IMR-90 (cell line): ENCODE measurements at regions not wholly inside any gene's neighbourhood (a gene's known extent, or its start where the extent isn't known, plus 50 kb on each side); places are given as distances from the start of the nearest gene placed in this dataset.

Experiments used
- ATAC-seq: fragments of 200-7000 bp; cut with Tn5 transposase; 2 replicates; pipeline ENCODE4 v1.9.1; 2020; ENCODE audit warnings: low read depth, mild to moderate bottlenecking, moderate library complexity
- BruUV-seq: library from RNA; stranded (reverse); fragments of 400-500 nt; replicated peaks from 2 replicates; lab custom pipeline; 2021; lab: Mats Ljungman, UMichigan
- CTCF ChIA-PET: fragments of 300-600 bp; formaldehyde crosslinking; extraction: SDS; loops from one replicate; lab custom pipeline; 2021; ENCODE audit warnings: antibody characterized with exemption; lab: Yijun Ruan, JAX
- POLR2A ChIA-PET: fragments of 300-600 bp; sonication (Branson Sonifier 250); formaldehyde crosslinking; loops from one replicate; lab custom pipeline; 2022; ENCODE audit warnings: antibody characterized with exemption; ENCODE audit not compliant: unreplicated experiment; lab: Charles Lee
- DNase-seq: peaks from one replicate; pipeline ENCODE4 v3.0.0; 2013
- H2AFZ ChIP-seq: replicated peaks from 2 replicates; pipeline ENCODE3; 2013; ENCODE audit warnings: low read length, mild to moderate bottlenecking; ENCODE audit not compliant: poor library complexity
- H2AK5ac ChIP-seq: 2 replicates; pipeline ENCODE4 v1.6.1; 2013; ENCODE audit warnings: low read depth, low read length, inconsistent platforms
- H2AK9ac ChIP-seq: replicated peaks from 2 replicates; pipeline ENCODE3; 2013; ENCODE audit warnings: mild to moderate bottlenecking, low read depth, low read length, moderate library complexity; ENCODE audit not compliant: poor library complexity
- H2BK120ac ChIP-seq: 2 replicates; pipeline ENCODE4 v1.6.1; 2013; ENCODE audit warnings: low read depth, low read length, inconsistent platforms
- H2BK15ac ChIP-seq: 3 replicates; pipeline ENCODE4 v1.6.1; 2013; ENCODE audit warnings: low read depth, low read length, inconsistent platforms
- H2BK20ac ChIP-seq: 2 replicates; pipeline ENCODE4 v1.6.1; 2013; ENCODE audit warnings: low read depth, mild to moderate bottlenecking, inconsistent platforms, low read length, moderate library complexity
- H2BK5ac ChIP-seq: 2 replicates; pipeline ENCODE4 v1.6.1; 2013; ENCODE audit warnings: mild to moderate bottlenecking, low read depth, low read length, inconsistent platforms; ENCODE audit not compliant: poor library complexity, severe bottlenecking
- H3K14ac ChIP-seq: replicated peaks from 2 replicates; pipeline ENCODE4 v1.6.1; 2013; ENCODE audit warnings: low read depth, low read length, inconsistent platforms
- H3K18ac ChIP-seq: 2 replicates; pipeline ENCODE4 v1.6.1; 2013; ENCODE audit warnings: low read depth, low read length, control low read depth
- H3K23ac ChIP-seq: 2 replicates; pipeline ENCODE4 v1.6.1; 2013; ENCODE audit warnings: low read depth, low read length, inconsistent platforms
- H3K27ac ChIP-seq: 2 replicates; pipeline ENCODE4 v1.5.1; 2013; ENCODE audit warnings: mild to moderate bottlenecking, control low read depth, low read length; ENCODE audit not compliant: insufficient read depth
- H3K27me3 ChIP-seq: 2 replicates; pipeline ENCODE4 v1.6.1; 2013; ENCODE audit warnings: low read length; ENCODE audit not compliant: control insufficient read depth, insufficient read depth
- H3K36me3 ChIP-seq: 2 replicates; pipeline ENCODE4 v1.6.1; 2013; ENCODE audit warnings: low read length, mixed read lengths; ENCODE audit not compliant: control insufficient read depth, insufficient read depth
- H3K4ac ChIP-seq: 2 replicates; pipeline ENCODE4 v1.6.1; 2013; ENCODE audit warnings: low read depth, low read length, inconsistent platforms
- H3K4me1 ChIP-seq: 2 replicates; pipeline ENCODE4 v1.6.1; 2013; ENCODE audit warnings: low read length, mixed read lengths; ENCODE audit not compliant: control insufficient read depth, insufficient read depth
- H3K4me2 ChIP-seq: 2 replicates; pipeline ENCODE4 v1.6.1; 2013; ENCODE audit warnings: low read depth, mild to moderate bottlenecking, control low read depth, low read length, moderate library complexity
- H3K4me3 ChIP-seq: 2 replicates; pipeline ENCODE4 v1.5.1; 2013; ENCODE audit warnings: low read depth, mild to moderate bottlenecking, control low read depth, low read length, moderate library complexity; ENCODE audit not compliant: insufficient read depth
- H3K56ac ChIP-seq: 2 replicates; pipeline ENCODE4 v1.6.1; 2013; ENCODE audit warnings: low read length, inconsistent platforms; ENCODE audit not compliant: insufficient read depth; ENCODE audit errors: extremely low read depth
- H3K79me1 ChIP-seq, 2 experiments: 2 replicates each; pipeline ENCODE4 v1.6.1; 2013; ENCODE audit warnings: low read length in 2 of 2, inconsistent platforms in 1 of 2, low read depth in 1 of 2
- H3K9ac ChIP-seq: 2 replicates; pipeline ENCODE4 v1.6.1; 2013; ENCODE audit warnings: low read depth, low read length, control low read depth
- H3K9me1 ChIP-seq: 2 replicates; pipeline ENCODE4 v1.6.1; 2013; ENCODE audit warnings: low read length, inconsistent platforms; ENCODE audit not compliant: insufficient read depth
- H3K9me3 ChIP-seq: 2 replicates; pipeline ENCODE4 v1.6.1; 2013; ENCODE audit warnings: low read length; ENCODE audit not compliant: control insufficient read depth, insufficient read depth
- H4K20me1 ChIP-seq: 2 replicates; pipeline ENCODE4 v1.6.1; 2013; ENCODE audit warnings: low read length, inconsistent platforms; ENCODE audit not compliant: insufficient read depth
- H4K5ac ChIP-seq: 2 replicates; pipeline ENCODE4 v1.6.1; 2013; ENCODE audit warnings: mild to moderate bottlenecking, low read depth, low read length, control low read depth
- H4K8ac ChIP-seq, 2 experiments: 2 replicates each; pipeline ENCODE4 v1.6.1; 2013; ENCODE audit warnings: low read depth in 2 of 2, low read length in 2 of 2, control low read depth in 1 of 2, inconsistent platforms in 1 of 2
- H4K91ac ChIP-seq: 2 replicates; pipeline ENCODE4 v1.6.1; 2013; ENCODE audit warnings: low read depth, low read length, inconsistent platforms; ENCODE audit not compliant: insufficient read depth
- BHLHE40 ChIP-seq: fragments of 150-350 bp; IDR thresholded peaks from 2 replicates; pipeline ENCODE4 v1.6.1; 2016; ENCODE audit warnings: mild to moderate bottlenecking, low read depth, low read length
- CEBPB ChIP-seq: IDR thresholded peaks from 2 replicates; pipeline ENCODE4 v1.6.1; 2012; ENCODE audit warnings: low read depth, low read length, improper control_type of control experiment
- CHD1 ChIP-seq: IDR thresholded peaks from 2 replicates; pipeline ENCODE4 v1.6.1; 2012; ENCODE audit warnings: low read depth, low read length, improper control_type of control experiment
- FOS ChIP-seq: fragments of 150-350 bp; IDR thresholded peaks from 2 replicates; pipeline ENCODE4 v1.6.1; 2016; ENCODE audit warnings: low read depth, low read length
- MAFK ChIP-seq: IDR thresholded peaks from 2 replicates; pipeline ENCODE4 v1.6.1; 2012; ENCODE audit warnings: low read depth, low read length, improper control_type of control experiment
- MAZ ChIP-seq: IDR thresholded peaks from 2 replicates; pipeline ENCODE4 v1.6.1; 2012; ENCODE audit warnings: low read depth, mild to moderate bottlenecking, low read length, improper control_type of control experiment, moderate library complexity, borderline replicate concordance
- MXI1 ChIP-seq: IDR thresholded peaks from 2 replicates; pipeline ENCODE4 v1.6.1; 2012; ENCODE audit warnings: low read depth, mild to moderate bottlenecking, low read length, moderate library complexity, borderline replicate concordance
- NFE2L2 ChIP-seq: fragments of 150-350 bp; IDR thresholded peaks from 2 replicates; pipeline ENCODE4 v1.6.1; 2016; ENCODE audit warnings: low read depth, mild to moderate bottlenecking, low read length
- POLR2A ChIP-seq: IDR thresholded peaks from 2 replicates; pipeline ENCODE4 v1.6.1; 2012; ENCODE audit warnings: mild to moderate bottlenecking, low read depth, low read length
- RAD21 ChIP-seq: IDR thresholded peaks from 2 replicates; pipeline ENCODE4 v1.6.1; 2012; ENCODE audit warnings: low read length, improper control_type of control experiment
- RCOR1 ChIP-seq: IDR thresholded peaks from 2 replicates; pipeline ENCODE4 v1.6.1; 2012; ENCODE audit warnings: mild to moderate bottlenecking, low read length, improper control_type of control experiment; ENCODE audit not compliant: insufficient replicate concordance
- RFX5 ChIP-seq: IDR thresholded peaks from 2 replicates; pipeline ENCODE4 v1.8.0; 2012; ENCODE audit warnings: low read depth, mild to moderate bottlenecking, low read length, moderate library complexity
- SMC3 ChIP-seq: fragments of 150-350 bp; IDR thresholded peaks from 2 replicates; pipeline ENCODE4 v1.6.1; 2016; ENCODE audit warnings: low read depth, mild to moderate bottlenecking, antibody characterized with exemption, low read length, moderate library complexity
- WGBS, 2 experiments: methylation state at CpG; one replicate each; pipeline versions ENCODE4 v1.1.5 to v1.1.7; 2013; ENCODE audit warnings: missing lambda C conversion rate in 2 of 2; ENCODE audit not compliant: insufficient read length in 1 of 2; ENCODE audit errors: extremely low coverage in 2 of 2; 5-methylcytosine and 5-hydroxymethylcytosine counted together
- dilution Hi-C: fragments of 300-500 bp; cut with HindIII; formaldehyde crosslinking; loops from one replicate; pipeline ENCODE4 v1.14.3; 2018; ENCODE audit warnings: low sequenced_read_pairs; ENCODE audit not compliant: unreplicated experiment
- in situ Hi-C: fragments of 300-500 bp; cut with MboI; formaldehyde crosslinking; loops from 3 replicates; pipeline ENCODE4 v1.14.3; 2019; ENCODE audit warnings: low sequenced_read_pairs, inconsistent platforms, mixed read lengths
- intact Hi-C: fragments of 100-400 bp; cut with micrococcal nuclease; formaldehyde crosslinking; loops from 2 replicates; pipeline ENCODE4 v1.10.0; 2022
- TF ChIP-seq, protein P1 (sequence below): conservative IDR thresholded peaks from 2 replicates; pipeline ENCODE4 v1.5.1; 2012; ENCODE audit warnings: mild to moderate bottlenecking, low read depth, low read length, improper control_type of control experiment
- TF ChIP-seq, protein P2 (sequence below): fragments of 150-350 bp; IDR thresholded peaks from 2 replicates; pipeline ENCODE4 v1.6.1; 2016; ENCODE audit warnings: low read depth, mild to moderate bottlenecking, low read length, moderate library complexity, borderline replicate concordance
- TF ChIP-seq, protein P3 (sequence below): fragments of 150-350 bp; IDR thresholded peaks from 2 replicates; pipeline ENCODE4 v1.6.1; 2017; ENCODE audit warnings: mild to moderate bottlenecking, antibody characterized with exemption, low read length, low read depth

DNA sequence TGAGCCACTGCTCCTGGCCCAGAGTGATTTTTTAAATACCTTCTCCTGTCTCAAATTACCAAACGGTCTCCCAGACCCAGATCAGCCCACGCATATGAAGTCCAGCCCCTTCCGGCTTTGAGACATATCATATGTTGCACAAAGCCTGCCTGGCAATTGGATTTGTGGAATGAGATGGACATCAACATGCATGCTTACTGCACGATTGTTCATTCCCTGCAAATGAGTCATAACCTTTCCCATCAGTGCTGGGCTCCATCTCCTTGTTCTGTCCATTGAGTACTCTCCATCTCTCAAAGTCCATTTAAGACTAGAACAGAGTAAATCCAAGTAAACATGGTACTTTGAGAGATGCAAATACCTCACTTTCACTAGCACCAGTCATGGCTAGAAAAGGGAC, 612.2 kb upstream of the USP24 start:
- Histone ChIP-seq H4K91ac (peak overlapping the region; percentile 99), H4K20me1 (no peaks in the 10 kb centered on the region), H2BK5ac (peak overlapping the region; percentile 97), H3K27ac (peak overlapping the region; percentile 99; the same call in 1 of the 2 replicates), H3K9me3 (no peaks in the 10 kb centered on the region), H2BK20ac (peak overlapping the region; percentile 97), H2BK120ac (peak overlapping the region; percentile 98), H2AFZ (peak overlapping the region; percentile 33), H3K4me3 (no peak overlapping the region), H3K14ac (peak overlapping the region; percentile 97), H3K4me1 (peaks cover 21% of the 10 kb centered on the region), H3K4ac (peak overlapping the region; percentile 97), H3K18ac (peak overlapping the region; percentile 99), H3K79me1 (0 out of 4 replicates have a peak, but pooled peaks cover 0 to 6% of the 10 kb centered on the region in 2 experiments), H2BK15ac (peak overlapping the region; percentile 97), H2AK5ac (peak overlapping the region; percentile 98; the same call in 1 of the 2 replicates), H3K9ac (no peak overlapping the region), H4K5ac (peak overlapping the region; percentile 98), H3K23ac (peak overlapping the region; percentile 84), H3K9me1 (peaks cover 15% of the 10 kb centered on the region), H3K56ac (peak overlapping the region; percentile 68; the same call in 1 of the 2 replicates), H3K4me2 (no peak overlapping the region), H3K36me3 (no peaks in the 10 kb centered on the region), H3K27me3 (no peaks in the 10 kb centered on the region), H4K8ac (peak overlapping the region; percentile 85 to 97), H2AK9ac (no peak overlapping the region)
- ATAC-seq: peak; percentile 90
- ChIA-PET CTCF (no interaction called here), POLR2A (no interaction called here)
- WGBS, 2 experiments: no CpG with 5 or more reads among the region's 4 CpGs
- dilution Hi-C loops (no loop called here), intact Hi-C loops (no loop called here), in situ Hi-C loops (no loop called here)
- TF ChIP-seq RFX5: no peak
- TF ChIP-seq, protein P1, sequence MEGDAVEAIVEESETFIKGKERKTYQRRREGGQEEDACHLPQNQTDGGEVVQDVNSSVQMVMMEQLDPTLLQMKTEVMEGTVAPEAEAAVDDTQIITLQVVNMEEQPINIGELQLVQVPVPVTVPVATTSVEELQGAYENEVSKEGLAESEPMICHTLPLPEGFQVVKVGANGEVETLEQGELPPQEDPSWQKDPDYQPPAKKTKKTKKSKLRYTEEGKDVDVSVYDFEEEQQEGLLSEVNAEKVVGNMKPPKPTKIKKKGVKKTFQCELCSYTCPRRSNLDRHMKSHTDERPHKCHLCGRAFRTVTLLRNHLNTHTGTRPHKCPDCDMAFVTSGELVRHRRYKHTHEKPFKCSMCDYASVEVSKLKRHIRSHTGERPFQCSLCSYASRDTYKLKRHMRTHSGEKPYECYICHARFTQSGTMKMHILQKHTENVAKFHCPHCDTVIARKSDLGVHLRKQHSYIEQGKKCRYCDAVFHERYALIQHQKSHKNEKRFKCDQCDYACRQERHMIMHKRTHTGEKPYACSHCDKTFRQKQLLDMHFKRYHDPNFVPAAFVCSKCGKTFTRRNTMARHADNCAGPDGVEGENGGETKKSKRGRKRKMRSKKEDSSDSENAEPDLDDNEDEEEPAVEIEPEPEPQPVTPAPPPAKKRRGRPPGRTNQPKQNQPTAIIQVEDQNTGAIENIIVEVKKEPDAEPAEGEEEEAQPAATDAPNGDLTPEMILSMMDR: no peak
- no peak for TF ChIP-seq CHD1
- TF ChIP-seq POLR2A: no peak
- no peak for TF ChIP-seq NFE2L2
- TF ChIP-seq BHLHE40: peak; percentile 86
- TF ChIP-seq, protein P2, sequence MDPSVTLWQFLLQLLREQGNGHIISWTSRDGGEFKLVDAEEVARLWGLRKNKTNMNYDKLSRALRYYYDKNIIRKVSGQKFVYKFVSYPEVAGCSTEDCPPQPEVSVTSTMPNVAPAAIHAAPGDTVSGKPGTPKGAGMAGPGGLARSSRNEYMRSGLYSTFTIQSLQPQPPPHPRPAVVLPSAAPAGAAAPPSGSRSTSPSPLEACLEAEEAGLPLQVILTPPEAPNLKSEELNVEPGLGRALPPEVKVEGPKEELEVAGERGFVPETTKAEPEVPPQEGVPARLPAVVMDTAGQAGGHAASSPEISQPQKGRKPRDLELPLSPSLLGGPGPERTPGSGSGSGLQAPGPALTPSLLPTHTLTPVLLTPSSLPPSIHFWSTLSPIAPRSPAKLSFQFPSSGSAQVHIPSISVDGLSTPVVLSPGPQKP: no peak
- TF ChIP-seq CEBPB: peak; percentile 92
- TF ChIP-seq, protein P3, sequence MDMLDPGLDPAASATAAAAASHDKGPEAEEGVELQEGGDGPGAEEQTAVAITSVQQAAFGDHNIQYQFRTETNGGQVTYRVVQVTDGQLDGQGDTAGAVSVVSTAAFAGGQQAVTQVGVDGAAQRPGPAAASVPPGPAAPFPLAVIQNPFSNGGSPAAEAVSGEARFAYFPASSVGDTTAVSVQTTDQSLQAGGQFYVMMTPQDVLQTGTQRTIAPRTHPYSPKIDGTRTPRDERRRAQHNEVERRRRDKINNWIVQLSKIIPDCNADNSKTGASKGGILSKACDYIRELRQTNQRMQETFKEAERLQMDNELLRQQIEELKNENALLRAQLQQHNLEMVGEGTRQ: no peak
- TF ChIP-seq MAZ: no peak; the same call in 1 of the 2 replicates
- peak; percentile 72; the same call in 1 of the 2 replicates for TF ChIP-seq FOS
- TF ChIP-seq MXI1: peak; percentile 17; the same call in 1 of the 2 replicates
- TF ChIP-seq MAFK: no peak; the same call in 1 of the 2 replicates
- TF ChIP-seq RAD21: peak; percentile 15; the same call in 1 of the 2 replicates
- no peak for TF ChIP-seq SMC3
- TF ChIP-seq RCOR1: peak; percentile 67
- no TSS peak for BruUV-seq
- peak; percentile 99 for DNase-seq
